ENCODE measurements at regions not wholly inside any gene's neighbourhood (a gene's known extent, or its start where the extent isn't known, plus 50 kb on each side); places are given as distances from the start of the nearest gene placed in this dataset.

GRCh38 chr12:125228519-125229260 lies 163.5 kb downstream of the AACS start:
- no peak for DNase-seq

GRCh38 chr12:125229878-125230530 lies 164.8 kb downstream of the AACS start:
- no peak for DNase-seq

- no peak for DNase-seq
These were observed 168.1 kb downstream of the AACS start for GRCh38 chr12:125233319-125233718.

GRCh38 chr12:125239563-125239962 lies 174.3 kb downstream of the AACS start:
- DNase-seq, result no peak

GRCh38 chr12:125240717-125241116 lies 175.5 kb downstream of the AACS start:
- DNase-seq, result no peak

GRCh38 chr12:125243811-125244210 lies 178.6 kb downstream of the AACS start:
- DNase-seq, result no peak

- no peak for DNase-seq
These were observed 179.1 kb downstream of the AACS start for GRCh38 chr12:125244338-125244737.

GRCh38 chr12:125245581-125246557 lies 180.6 kb downstream of the AACS start:
- DNase-seq, result no peak

- DNase-seq, result no peak
These were observed 182.2 kb downstream of the AACS start for GRCh38 chr12:125247477-125247876.

GRCh38 chr12:125249066-125249824 lies 184.0 kb downstream of the AACS start:
- no peak for DNase-seq

GRCh38 chr12:125249932-125250331 lies 184.7 kb downstream of the AACS start:
- no peak for DNase-seq

GRCh38 chr12:125254236-125254635 lies 189.0 kb downstream of the AACS start:
- no peak for DNase-seq

GRCh38 chr12:125254856-125255255 lies 189.6 kb downstream of the AACS start:
- DNase-seq, result no peak

- DNase-seq, result no peak
These were observed 190.8 kb downstream of the AACS start for GRCh38 chr12:125255935-125256633.

GRCh38 chr12:125256634-125256936 lies 191.3 kb downstream of the AACS start:
- no peak for DNase-seq

GRCh38 chr12:125259178-125259867 lies 194.1 kb downstream of the AACS start:
- no peak for DNase-seq

GRCh38 chr12:125262851-125263250 lies 197.6 kb downstream of the AACS start:
- no peak for DNase-seq

- DNase-seq, result no peak
These were observed 198.2 kb downstream of the AACS start for GRCh38 chr12:125263385-125263784.

GRCh38 chr12:125267114-125267513 lies 201.9 kb downstream of the AACS start:
- DNase-seq, result no peak

- DNase-seq, result no peak
These were observed 204.0 kb downstream of the AACS start for GRCh38 chr12:125269276-125269675.

GRCh38 chr12:125271892-125272291 lies 206.7 kb downstream of the AACS start:
- DNase-seq, result no peak

Measured in NCI-H1048 (cell line).